BE2C (cell line): ENCODE measurements at regions not wholly inside any gene's neighbourhood (a gene's known extent, or its start where the extent isn't known, plus 50 kb on each side); places are given as distances from the start of the nearest gene placed in this dataset.

ENCODE experiments used
- DNase-seq: peaks from one replicate; pipeline ENCODE4 v3.0.0-alpha.2; 2020
- H3K27me3 ChIP-seq: fragments of 250-450 bp; sonication (Bioruptor Pico); 2 replicates; pipeline ENCODE4 v1.5.1; 2020; ENCODE audit warnings: mild to moderate bottlenecking
- H3K36me3 ChIP-seq: fragments of 250-450 bp; sonication (Bioruptor Pico); 2 replicates; pipeline ENCODE4 v1.5.1; 2020; ENCODE audit warnings: mild to moderate bottlenecking
- H3K4me1 ChIP-seq: fragments of 250-450 bp; sonication (Bioruptor Pico); 2 replicates; pipeline ENCODE4 v1.5.1; 2020
- H3K4me3 ChIP-seq: 2 replicates; pipeline ENCODE4 v1.5.1; 2011; ENCODE audit warnings: low read depth, low read length
- H3K9me3 ChIP-seq: fragments of 250-450 bp; sonication (Bioruptor Pico); 2 replicates; pipeline ENCODE4 v1.5.1; 2020
- CTCF ChIP-seq: IDR thresholded peaks from 2 replicates; pipeline ENCODE4 v1.5.1; 2012; ENCODE audit warnings: mild to moderate bottlenecking, low read depth, low read length

GRCh38 chr7:119748251-119748860 is 524.6 kb upstream of the KCND2 start:
- Histone ChIP-seq H3K36me3 (no peaks in the 10 kb centered on the region), H3K27me3 (no peaks in the 10 kb centered on the region), H3K9me3 (no peaks in the 10 kb centered on the region), H3K4me1 (no peaks in the 10 kb centered on the region), H3K4me3 (no peak overlapping the region)
- TF ChIP-seq CTCF: no peak
- DNase-seq: no peak

GRCh38 chr7:119748991-119749390 is 524.0 kb upstream of the KCND2 start:
- H3K4me1 ChIP-seq: no peaks in the 10 kb centered on the region
- no peaks in the 10 kb centered on the region for H3K36me3 ChIP-seq
- TF ChIP-seq CTCF: no peak
- no peaks in the 10 kb centered on the region for H3K27me3 ChIP-seq
- no peak for DNase-seq
- H3K4me3 ChIP-seq: no peak overlapping the region
- H3K9me3 ChIP-seq: no peaks in the 10 kb centered on the region

- H3K4me1 ChIP-seq: no peaks in the 10 kb centered on the region
- TF ChIP-seq CTCF: no peak
- H3K27me3 ChIP-seq: no peaks in the 10 kb centered on the region
- DNase-seq: no peak
- no peak overlapping the region for H3K4me3 ChIP-seq
- H3K36me3 ChIP-seq: no peaks in the 10 kb centered on the region
- no peaks in the 10 kb centered on the region for H3K9me3 ChIP-seq
These were observed 516.3 kb upstream of the KCND2 start for GRCh38 chr7:119756687-119757086.

GRCh38 chr7:119758254-119758653 is 514.7 kb upstream of the KCND2 start:
- H3K4me1 ChIP-seq: no peaks in the 10 kb centered on the region
- no peak for DNase-seq
- no peaks in the 10 kb centered on the region for H3K27me3 ChIP-seq
- H3K9me3 ChIP-seq: no peaks in the 10 kb centered on the region
- no peak for TF ChIP-seq CTCF
- no peak overlapping the region for H3K4me3 ChIP-seq
- no peaks in the 10 kb centered on the region for H3K36me3 ChIP-seq

GRCh38 chr7:119761776-119762175 is 511.2 kb upstream of the KCND2 start:
- no peaks in the 10 kb centered on the region for H3K36me3 ChIP-seq
- no peak for TF ChIP-seq CTCF
- H3K9me3 ChIP-seq: no peaks in the 10 kb centered on the region
- no peaks in the 10 kb centered on the region for H3K4me1 ChIP-seq
- no peak for DNase-seq
- H3K4me3 ChIP-seq: no peak overlapping the region
- H3K27me3 ChIP-seq: no peaks in the 10 kb centered on the region

- Histone ChIP-seq H3K4me3 (no peak overlapping the region), H3K4me1 (no peaks in the 10 kb centered on the region), H3K36me3 (no peaks in the 10 kb centered on the region), H3K9me3 (no peaks in the 10 kb centered on the region), H3K27me3 (no peaks in the 10 kb centered on the region)
- TF ChIP-seq CTCF: no peak
- DNase-seq: no peak
These were observed 490.7 kb upstream of the KCND2 start for GRCh38 chr7:119782286-119782685.
